NB4 (cell line): ENCODE measurements at regions not wholly inside any gene's neighbourhood (a gene's known extent, or its start where the extent isn't known, plus 50 kb on each side); places are given as distances from the start of the nearest gene placed in this dataset.

ENCODE experiments used
- CTCF ChIP-seq: IDR thresholded peaks from one replicate; pipeline ENCODE4 v1.5.1; 2012; ENCODE audit warnings: low read depth, low read length
- MAX ChIP-seq: IDR thresholded peaks from 2 replicates; pipeline ENCODE4 v1.6.1; 2011; ENCODE audit warnings: low read depth, low read length
- MYC ChIP-seq: IDR thresholded peaks from 2 replicates; pipeline ENCODE4 v1.6.1; 2011; ENCODE audit warnings: low read depth, low read length
- POLR2A ChIP-seq: IDR thresholded peaks from 2 replicates; pipeline ENCODE4 v1.6.1; 2011; ENCODE audit warnings: mild to moderate bottlenecking; ENCODE audit not compliant: insufficient read length; ENCODE audit errors: extremely low read depth

GRCh38 chrX:149223854-149224253, 281.3 kb downstream of the IDS start:
- TF ChIP-seq CTCF (no peak), MAX (no peak), POLR2A (no peak), MYC (no peak)
